ENCODE measurements at regions not wholly inside any gene's neighbourhood (a gene's known extent, or its start where the extent isn't known, plus 50 kb on each side); places are given as distances from the start of the nearest gene placed in this dataset.

DNA sequence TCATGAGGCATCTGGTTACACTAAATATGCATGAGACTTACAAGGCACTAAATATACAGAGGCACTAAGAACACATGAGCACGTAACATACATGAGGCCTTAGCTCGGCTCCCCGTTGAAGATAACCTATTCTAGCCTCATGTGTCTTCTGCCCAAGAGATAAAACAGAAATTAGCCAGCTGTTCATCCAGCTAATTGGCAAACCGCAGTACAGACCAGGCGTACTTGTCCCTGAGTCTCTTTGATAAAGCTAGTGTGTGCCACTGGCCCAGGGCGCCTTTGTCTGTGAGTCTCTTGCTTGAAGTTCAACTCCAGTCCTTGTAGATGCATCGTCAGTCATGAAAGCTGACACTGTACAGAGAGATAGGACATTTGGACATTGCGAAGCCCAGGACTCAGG is 121.9 kb upstream of the SPATA12 start:
- no peak for TF ChIP-seq POLR2AphosphoS5 (IDR thresholded peaks at IDR 0.05; ENCODE audit: insufficient read depth in 1 of 2, low read depth in 1 of 2)
- TF ChIP-seq, protein P1, sequence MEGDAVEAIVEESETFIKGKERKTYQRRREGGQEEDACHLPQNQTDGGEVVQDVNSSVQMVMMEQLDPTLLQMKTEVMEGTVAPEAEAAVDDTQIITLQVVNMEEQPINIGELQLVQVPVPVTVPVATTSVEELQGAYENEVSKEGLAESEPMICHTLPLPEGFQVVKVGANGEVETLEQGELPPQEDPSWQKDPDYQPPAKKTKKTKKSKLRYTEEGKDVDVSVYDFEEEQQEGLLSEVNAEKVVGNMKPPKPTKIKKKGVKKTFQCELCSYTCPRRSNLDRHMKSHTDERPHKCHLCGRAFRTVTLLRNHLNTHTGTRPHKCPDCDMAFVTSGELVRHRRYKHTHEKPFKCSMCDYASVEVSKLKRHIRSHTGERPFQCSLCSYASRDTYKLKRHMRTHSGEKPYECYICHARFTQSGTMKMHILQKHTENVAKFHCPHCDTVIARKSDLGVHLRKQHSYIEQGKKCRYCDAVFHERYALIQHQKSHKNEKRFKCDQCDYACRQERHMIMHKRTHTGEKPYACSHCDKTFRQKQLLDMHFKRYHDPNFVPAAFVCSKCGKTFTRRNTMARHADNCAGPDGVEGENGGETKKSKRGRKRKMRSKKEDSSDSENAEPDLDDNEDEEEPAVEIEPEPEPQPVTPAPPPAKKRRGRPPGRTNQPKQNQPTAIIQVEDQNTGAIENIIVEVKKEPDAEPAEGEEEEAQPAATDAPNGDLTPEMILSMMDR (IDR thresholded peaks at IDR 0.05), result no peak

All from vagina (tissue), 2 donors.